B cell (primary cell): ENCODE measurements at regions not wholly inside any gene's neighbourhood (a gene's known extent, or its start where the extent isn't known, plus 50 kb on each side); places are given as distances from the start of the nearest gene placed in this dataset.

Source experiments
- ATAC-seq: fragments of 200-7000 bp; cut with Tn5 transposase; one replicate; pipeline ENCODE4 v1.10.0; 2021; ENCODE audit warnings: low read depth, mild to moderate bottlenecking, moderate number of reproducible peaks, moderate library complexity
- CTCF ChIA-PET: fragments of 350-600 bp; sonication (Branson Sonifier 250); formaldehyde crosslinking; loops from one replicate; lab custom pipeline; 2021; ENCODE audit warnings: antibody characterized with exemption, inconsistent platforms; lab: Charles Lee
- POLR2A ChIA-PET: fragments of 350-600 bp; sonication (Branson Sonifier 250); formaldehyde crosslinking; loops from one replicate; lab custom pipeline; 2021; ENCODE audit warnings: antibody characterized with exemption; lab: Charles Lee
- DNase-seq: peaks from one replicate; pipeline ENCODE4 v3.0.0; 2013
- H2AFZ ChIP-seq: 2 replicates; pipeline ENCODE4 v1.6.1; 2012; ENCODE audit warnings: mild to moderate bottlenecking, low read depth, low read length; ENCODE audit not compliant: insufficient read depth, poor library complexity, severe bottlenecking
- H3K27ac ChIP-seq, 2 donors: 1 replicate in 1 of 2; 2 replicates in 1 of 2; pipeline ENCODE4 v1.5.1; 2012 to 2013; ENCODE audit warnings: low read length in 2 of 2, mild to moderate bottlenecking in 2 of 2, moderate library complexity in 1 of 2
- H3K27me3 ChIP-seq, 4 experiments: fragments of 200-600 bp in 1 of 4; sonication (generic) in 1 of 4; replicated peaks in 1 of 4; 1 replicate in 2 of 4; 2 replicates in 2 of 4; pipeline versions ENCODE4 v1.6.1 to v1.7.0; 2013 to 2016; ENCODE audit warnings: low read length in 3 of 4, mild to moderate bottlenecking in 2 of 4, mixed read lengths in 1 of 4, moderate library complexity in 1 of 4; ENCODE audit not compliant: insufficient read depth in 4 of 4, control insufficient read depth in 3 of 4; ENCODE audit errors: control extremely low read depth in 1 of 4
- H3K36me3 ChIP-seq, 2 experiments: replicated peaks in 1 of 2; 1 replicate in 1 of 2; 2 replicates in 1 of 2; pipeline versions ENCODE4 v1.6.1 to v1.7.1; 2013; ENCODE audit warnings: low read length in 1 of 2; ENCODE audit not compliant: insufficient read depth in 2 of 2, control insufficient read depth in 1 of 2; ENCODE audit errors: control extremely low read depth in 1 of 2, extremely low read depth in 1 of 2
- H3K4me1 ChIP-seq, 2 donors: fragments of 200-600 bp in 1 of 2; sonication (generic) in 1 of 2; 1 replicate in 1 of 2; 2 replicates in 1 of 2; pipeline versions ENCODE4 v1.5.1 to v1.6.1; 2013 to 2017; ENCODE audit warnings: low read length in 2 of 2; ENCODE audit not compliant: control insufficient read depth in 2 of 2, insufficient read depth in 2 of 2
- H3K4me2 ChIP-seq: replicated peaks from 2 replicates; pipeline ENCODE3; 2012; ENCODE audit warnings: mild to moderate bottlenecking, low read depth, low read length; ENCODE audit not compliant: poor library complexity, severe bottlenecking
- H3K4me3 ChIP-seq, 5 experiments: fragments of 200-600 bp in 1 of 5; sonication (generic) in 1 of 5; 1 replicate in 3 of 5; 2 replicates in 2 of 5; pipeline versions ENCODE4 v1.5.1 to v1.7.0; 2011 to 2016; ENCODE audit warnings: low read length in 4 of 5, mild to moderate bottlenecking in 4 of 5, low read depth in 2 of 5, control low read depth in 1 of 5, moderate library complexity in 1 of 5; ENCODE audit not compliant: insufficient read depth in 1 of 5; ENCODE audit errors: control extremely low read depth in 1 of 5, extremely low read depth in 1 of 5
- H3K79me2 ChIP-seq: fragments of 200-600 bp; sonication (generic); one replicate; pipeline ENCODE4 v1.6.0; 2016; ENCODE audit warnings: low read length; ENCODE audit not compliant: control insufficient read depth, insufficient read depth
- H3K9ac ChIP-seq: fragments of 200-600 bp; sonication (generic); 2 replicates; pipeline ENCODE4 v1.6.1; 2017; ENCODE audit warnings: mild to moderate bottlenecking, low read length, moderate library complexity
- H3K9me3 ChIP-seq, 3 donors: one replicate each; pipeline versions ENCODE4 v1.6.1 to v1.7.1; 2013; ENCODE audit warnings: low read length in 2 of 3; ENCODE audit not compliant: control insufficient read depth in 2 of 3, insufficient read depth in 1 of 3; ENCODE audit errors: control extremely low read depth in 1 of 3
- H4K20me1 ChIP-seq: 2 replicates; pipeline ENCODE4 v1.6.0; 2012; ENCODE audit warnings: mild to moderate bottlenecking, low read length; ENCODE audit not compliant: insufficient read depth, control insufficient read depth, poor library complexity, severe bottlenecking
- H3K27ac Mint-ChIP-seq: one replicate; pipeline ENCODE4 v1.8.0; 2021; ENCODE audit warnings: mixed read lengths
- H3K27me3 Mint-ChIP-seq: one replicate; pipeline ENCODE4 v1.8.0; 2021; ENCODE audit warnings: mixed read lengths
- H3K4me1 Mint-ChIP-seq: one replicate; pipeline ENCODE4 v1.8.0; 2021; ENCODE audit warnings: mixed read lengths
- H3K4me3 Mint-ChIP-seq: one replicate; pipeline ENCODE4 v1.8.0; 2021; ENCODE audit warnings: mixed read lengths
- H3K9me3 Mint-ChIP-seq: one replicate; pipeline ENCODE4 v1.8.0; 2022; ENCODE audit warnings: mixed read lengths; ENCODE audit not compliant: insufficient read depth
- CTCF ChIP-seq: fragments of 200-600 bp; IDR thresholded peaks from one replicate; pipeline ENCODE4 v1.8.0; 2022; ENCODE audit warnings: antibody characterized with exemption, mild to moderate bottlenecking
- EZH2 ChIP-seq: IDR thresholded peaks from 2 replicates; pipeline ENCODE4 v1.6.1; 2012; ENCODE audit warnings: borderline replicate concordance, low read depth, mild to moderate bottlenecking, moderate library complexity, low read length; ENCODE audit not compliant: insufficient read depth, poor library complexity, severe bottlenecking
- WGBS: methylation state at CpG from one replicate; pipeline ENCODE4 v1.1.5; 2013; ENCODE audit warnings: missing lambda C conversion rate; ENCODE audit not compliant: insufficient coverage; 5-methylcytosine and 5-hydroxymethylcytosine counted together
- intact Hi-C: fragments of 100-400 bp; cut with micrococcal nuclease; formaldehyde crosslinking; loops from one replicate; pipeline ENCODE4 v1.10.0; 2022

- no peaks in the 10 kb centered on the region for H3K79me2 ChIP-seq
- intact Hi-C loops, result no loop called here
- no peak overlapping the region for H3K4me3 ChIP-seq
- TF ChIP-seq EZH2 (no peak), CTCF (no peak)
- H2AFZ ChIP-seq, result no peak overlapping the region
- H3K27me3 Mint-ChIP-seq, result no peaks in the 10 kb centered on the region
- H3K27ac ChIP-seq, result no peak overlapping the region
- no peaks in the 10 kb centered on the region for H3K36me3 ChIP-seq
- no peak for ATAC-seq
- H3K4me3 Mint-ChIP-seq, result no peak overlapping the region
- H3K27ac Mint-ChIP-seq, result no peak overlapping the region
- H3K9me3 Mint-ChIP-seq, result peaks cover 9% of the 10 kb centered on the region
- no peak overlapping the region for H3K4me2 ChIP-seq
- WGBS, result no CpG with 5 or more reads among the region's 1 CpG
- no peak overlapping the region for H3K9ac ChIP-seq
- no peaks in the 10 kb centered on the region for H3K9me3 ChIP-seq
- ChIA-PET POLR2A (no interaction called here), CTCF (no interaction called here)
- DNase-seq, result no peak
- no peaks in the 10 kb centered on the region for H3K4me1 Mint-ChIP-seq
- no peaks in the 10 kb centered on the region for H4K20me1 ChIP-seq
- no peaks in the 10 kb centered on the region for H3K4me1 ChIP-seq
- no peaks in the 10 kb centered on the region for H3K27me3 ChIP-seq
These were observed 776.8 kb downstream of the CCDC85A start for GRCh38 chr2:56960581-56960980.

GRCh38 chr2:56962673-56963072 is 778.9 kb downstream of the CCDC85A start:
- no peaks in the 10 kb centered on the region for H3K79me2 ChIP-seq
- Mint-ChIP-seq H3K9me3 (peaks cover 4% of the 10 kb centered on the region), H3K27me3 (no peaks in the 10 kb centered on the region), H3K4me1 (no peaks in the 10 kb centered on the region), H3K4me3 (no peak overlapping the region), H3K27ac (no peak overlapping the region)
- H4K20me1 ChIP-seq, result no peaks in the 10 kb centered on the region
- H3K27ac ChIP-seq, result no peak overlapping the region
- no peaks in the 10 kb centered on the region for H3K9me3 ChIP-seq
- no peak overlapping the region for H3K4me2 ChIP-seq
- TF ChIP-seq CTCF (no peak), EZH2 (no peak)
- H3K4me1 ChIP-seq, result no peaks in the 10 kb centered on the region
- WGBS, result no CpG with 5 or more reads among the region's 1 CpG
- no peak for DNase-seq
- no peaks in the 10 kb centered on the region for H3K36me3 ChIP-seq
- no peak for ATAC-seq
- intact Hi-C loops, result no loop called here
- H3K4me3 ChIP-seq, result no peak overlapping the region
- ChIA-PET CTCF (no interaction called here), POLR2A (no interaction called here)
- H3K27me3 ChIP-seq, result no peaks in the 10 kb centered on the region
- H3K9ac ChIP-seq, result no peak overlapping the region
- H2AFZ ChIP-seq, result no peak overlapping the region
